ENCODE measurements at regions not wholly inside any gene's neighbourhood (a gene's known extent, or its start where the extent isn't known, plus 50 kb on each side); places are given as distances from the start of the nearest gene placed in this dataset.

DNA sequence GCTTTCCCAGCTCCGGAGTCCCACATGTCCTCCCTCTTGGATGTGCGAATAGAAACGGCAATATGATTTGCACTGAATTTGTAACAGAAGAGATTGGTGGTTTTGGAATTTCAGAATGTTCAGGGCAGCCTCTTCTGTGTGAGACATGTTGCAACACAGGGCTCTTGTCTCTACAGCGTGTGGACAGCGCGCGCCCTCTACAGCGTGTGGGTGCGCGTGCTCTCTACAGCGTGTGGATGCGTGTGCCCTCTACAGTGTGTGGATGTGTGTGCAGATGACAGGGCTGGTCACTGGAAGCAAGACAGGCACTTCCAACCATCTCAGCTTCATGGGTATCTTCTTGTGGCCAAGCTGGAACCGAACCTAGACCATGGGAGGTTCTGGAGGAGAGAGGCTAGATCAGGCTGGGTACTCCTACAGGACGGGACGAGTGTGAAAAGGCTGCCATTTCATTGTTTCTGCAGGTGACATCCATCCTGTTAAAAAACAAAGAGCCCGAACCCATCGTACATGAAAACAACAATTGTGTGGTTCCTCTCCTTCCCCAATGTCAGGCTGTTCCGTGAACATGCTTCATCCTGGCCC, 78.4 kb downstream of the TEX29 start:
- no peaks in the 10 kb centered on the region for H3K9me3 ChIP-seq
- H3K4me3 ChIP-seq, result no peak overlapping the region
- TF ChIP-seq, protein P1, sequence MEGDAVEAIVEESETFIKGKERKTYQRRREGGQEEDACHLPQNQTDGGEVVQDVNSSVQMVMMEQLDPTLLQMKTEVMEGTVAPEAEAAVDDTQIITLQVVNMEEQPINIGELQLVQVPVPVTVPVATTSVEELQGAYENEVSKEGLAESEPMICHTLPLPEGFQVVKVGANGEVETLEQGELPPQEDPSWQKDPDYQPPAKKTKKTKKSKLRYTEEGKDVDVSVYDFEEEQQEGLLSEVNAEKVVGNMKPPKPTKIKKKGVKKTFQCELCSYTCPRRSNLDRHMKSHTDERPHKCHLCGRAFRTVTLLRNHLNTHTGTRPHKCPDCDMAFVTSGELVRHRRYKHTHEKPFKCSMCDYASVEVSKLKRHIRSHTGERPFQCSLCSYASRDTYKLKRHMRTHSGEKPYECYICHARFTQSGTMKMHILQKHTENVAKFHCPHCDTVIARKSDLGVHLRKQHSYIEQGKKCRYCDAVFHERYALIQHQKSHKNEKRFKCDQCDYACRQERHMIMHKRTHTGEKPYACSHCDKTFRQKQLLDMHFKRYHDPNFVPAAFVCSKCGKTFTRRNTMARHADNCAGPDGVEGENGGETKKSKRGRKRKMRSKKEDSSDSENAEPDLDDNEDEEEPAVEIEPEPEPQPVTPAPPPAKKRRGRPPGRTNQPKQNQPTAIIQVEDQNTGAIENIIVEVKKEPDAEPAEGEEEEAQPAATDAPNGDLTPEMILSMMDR (IDR thresholded peaks at IDR 0.05), result no peak
- intact Hi-C loops (cut with DNase I, micrococcal nuclease), result no loop called here
- no peaks in the 10 kb centered on the region for H3K36me3 ChIP-seq (ENCODE audit: low read depth)
- ATAC-seq (no peak), DNase-seq (no peak)
- no peaks in the 10 kb centered on the region for H3K4me1 ChIP-seq (ENCODE audit: low read depth)

DNA sequence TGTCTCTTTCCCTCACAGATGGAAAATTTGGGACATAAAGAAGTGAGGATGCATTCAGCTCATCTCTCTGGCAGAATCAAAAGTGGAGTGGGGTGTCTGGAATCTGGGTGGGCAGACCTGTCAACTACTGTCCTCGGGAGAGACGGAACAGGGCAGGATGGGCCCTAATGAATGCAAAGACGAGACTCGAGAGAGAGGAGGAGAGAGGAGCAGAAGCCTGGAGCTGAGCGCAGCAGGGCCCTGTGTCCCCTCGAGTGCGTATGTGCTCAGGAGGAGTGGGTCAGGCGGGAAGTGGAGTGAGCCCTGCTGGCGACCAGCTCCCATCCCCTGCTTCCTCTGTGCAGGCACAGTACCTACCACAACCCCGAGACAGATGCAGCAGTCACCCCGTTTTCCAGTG, 78.9 kb downstream of the TEX29 start:
- intact Hi-C loops (cut with DNase I, micrococcal nuclease), result no loop called here
- H3K4me1 ChIP-seq (ENCODE audit: low read depth), result no peaks in the 10 kb centered on the region
- no peak overlapping the region for H3K4me3 ChIP-seq
- no peaks in the 10 kb centered on the region for H3K9me3 ChIP-seq
- ATAC-seq (no peak), DNase-seq (no peak)
- TF ChIP-seq, protein P1 (IDR thresholded peaks at IDR 0.05), result no peak
- H3K36me3 ChIP-seq (ENCODE audit: low read depth), result no peaks in the 10 kb centered on the region

DNA sequence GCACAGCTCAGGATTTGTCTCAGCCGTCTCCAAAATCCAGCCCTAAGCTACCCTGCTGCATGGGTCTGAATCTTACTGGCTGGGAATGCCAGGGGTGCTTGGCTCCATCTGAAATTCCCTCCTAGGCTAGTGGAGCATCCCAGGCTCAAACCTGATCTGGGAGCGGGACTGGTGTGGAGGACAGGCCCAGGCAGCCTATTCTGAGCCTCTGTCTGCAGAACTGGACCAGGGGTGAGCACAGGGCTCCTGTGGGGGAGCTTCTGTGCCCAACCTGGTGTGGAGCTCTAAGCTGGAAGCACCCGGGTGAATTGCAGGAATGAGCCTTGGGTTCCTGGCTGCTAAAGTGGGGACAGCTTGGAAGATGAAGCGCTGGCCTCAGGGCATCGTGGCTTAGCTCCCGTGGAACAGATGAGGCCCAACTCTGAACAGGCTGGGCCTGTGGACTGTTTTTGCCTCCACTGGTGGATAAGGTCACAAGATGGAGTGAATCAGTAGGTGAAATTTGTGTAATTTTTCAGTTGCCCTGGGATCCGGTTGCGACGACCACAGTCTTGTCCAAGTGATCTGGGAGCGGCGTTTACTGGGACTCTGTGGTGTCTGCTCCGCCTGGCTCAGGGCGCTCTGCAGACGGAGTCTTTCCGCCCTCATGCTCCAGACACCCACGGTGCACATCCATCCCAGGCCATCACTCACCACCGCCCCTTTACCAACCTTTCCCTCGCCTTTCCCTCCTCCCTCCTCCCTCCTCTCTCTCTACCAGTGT, 79.5 kb downstream of the TEX29 start:
- Histone ChIP-seq H3K4me3 (no peak overlapping the region), H3K36me3 (ENCODE audit: low read depth) (no peaks in the 10 kb centered on the region), H3K4me1 (ENCODE audit: low read depth) (no peaks in the 10 kb centered on the region), H3K9me3 (no peaks in the 10 kb centered on the region)
- DNase-seq, result no peak
- no peak for ATAC-seq
- TF ChIP-seq, protein P1 (IDR thresholded peaks at IDR 0.05), result no peak
- intact Hi-C loops (cut with DNase I, micrococcal nuclease), result no loop called here

DNA sequence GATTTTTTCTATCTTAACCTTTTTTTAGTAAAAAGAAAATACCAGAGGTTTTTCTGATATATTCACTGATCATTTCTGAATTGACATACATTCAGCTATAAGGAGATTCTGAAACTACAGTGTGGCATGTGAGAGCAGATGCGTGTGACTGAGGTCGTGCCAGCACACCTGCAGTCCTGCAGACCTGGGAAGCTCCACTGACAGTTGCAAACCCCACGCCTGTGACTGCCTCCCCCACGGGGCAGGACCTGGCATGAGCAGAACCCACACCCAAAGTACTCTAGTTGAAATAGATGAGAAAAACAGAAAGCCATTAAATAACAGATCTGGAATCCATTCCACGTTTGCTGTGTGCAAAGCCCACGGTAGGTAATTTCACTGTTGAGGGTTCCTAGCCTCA, 80.7 kb downstream of the TEX29 start:
- H3K9me3 ChIP-seq, result no peaks in the 10 kb centered on the region
- intact Hi-C loops (cut with DNase I, micrococcal nuclease), result no loop called here
- ATAC-seq, result no peak
- no peaks in the 10 kb centered on the region for H3K4me1 ChIP-seq (ENCODE audit: low read depth)
- H3K36me3 ChIP-seq (ENCODE audit: low read depth), result no peaks in the 10 kb centered on the region
- no peak for DNase-seq
- TF ChIP-seq, protein P1 (IDR thresholded peaks at IDR 0.05), result no peak
- no peak overlapping the region for H3K4me3 ChIP-seq

DNA sequence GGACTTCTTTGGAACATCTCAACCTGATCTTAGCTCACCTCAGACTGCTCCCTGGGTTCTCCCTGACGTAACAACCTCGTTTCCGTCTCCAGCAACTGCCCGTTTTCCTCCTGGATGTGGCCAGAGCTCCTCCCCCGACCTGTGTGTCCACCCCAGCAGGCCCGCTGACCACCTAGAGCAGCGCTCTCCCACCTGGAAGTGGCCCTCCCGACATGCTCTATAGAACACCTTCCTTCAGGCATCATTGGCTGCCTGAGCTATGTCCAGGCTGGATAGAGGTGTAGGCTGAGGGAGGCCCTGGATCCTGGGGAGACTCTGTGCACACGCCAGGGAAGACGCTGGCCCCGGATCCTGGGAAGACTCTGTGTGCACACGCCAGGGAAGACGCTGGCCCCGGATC, 81.3 kb downstream of the TEX29 start:
- no peak for ATAC-seq
- H3K9me3 ChIP-seq, result no peaks in the 10 kb centered on the region
- intact Hi-C loops (cut with DNase I, micrococcal nuclease), result no loop called here
- no peaks in the 10 kb centered on the region for H3K36me3 ChIP-seq (ENCODE audit: low read depth)
- no peak for DNase-seq
- no peaks in the 10 kb centered on the region for H3K4me1 ChIP-seq (ENCODE audit: low read depth)
- TF ChIP-seq, protein P1 (IDR thresholded peaks at IDR 0.05), result no peak
- no peak overlapping the region for H3K4me3 ChIP-seq

Data from mucosa of descending colon (tissue), 3 donors.